Body of pancreas (tissue), 4 donors: ENCODE measurements at regions not wholly inside any gene's neighbourhood (a gene's known extent, or its start where the extent isn't known, plus 50 kb on each side); places are given as distances from the start of the nearest gene placed in this dataset.

Source experiments
- POLR2A ChIP-seq, 3 donors: fragments of 450-650 bp; IDR thresholded peaks; one replicate each; pipeline ENCODE4 v1.6.1; 2016; ENCODE audit warnings: antibody characterized with exemption in 3 of 3, mild to moderate bottlenecking in 2 of 3
- TF ChIP-seq, protein P1 (sequence below), 7 experiments: fragments of 450-650 bp in 4 of 7; fragments of 200-600 bp in 3 of 7; sonication (generic) in 3 of 7; IDR thresholded peaks; one replicate each; pipeline ENCODE4 v1.5.1; 2016 to 2019; ENCODE audit warnings: antibody characterized with exemption in 7 of 7

GRCh38 chr6:163823577-163823976 is 409.1 kb downstream of the QKI start:
- no peak for TF ChIP-seq POLR2A (IDR thresholded peaks at IDR 0.05)
- TF ChIP-seq, protein P1, sequence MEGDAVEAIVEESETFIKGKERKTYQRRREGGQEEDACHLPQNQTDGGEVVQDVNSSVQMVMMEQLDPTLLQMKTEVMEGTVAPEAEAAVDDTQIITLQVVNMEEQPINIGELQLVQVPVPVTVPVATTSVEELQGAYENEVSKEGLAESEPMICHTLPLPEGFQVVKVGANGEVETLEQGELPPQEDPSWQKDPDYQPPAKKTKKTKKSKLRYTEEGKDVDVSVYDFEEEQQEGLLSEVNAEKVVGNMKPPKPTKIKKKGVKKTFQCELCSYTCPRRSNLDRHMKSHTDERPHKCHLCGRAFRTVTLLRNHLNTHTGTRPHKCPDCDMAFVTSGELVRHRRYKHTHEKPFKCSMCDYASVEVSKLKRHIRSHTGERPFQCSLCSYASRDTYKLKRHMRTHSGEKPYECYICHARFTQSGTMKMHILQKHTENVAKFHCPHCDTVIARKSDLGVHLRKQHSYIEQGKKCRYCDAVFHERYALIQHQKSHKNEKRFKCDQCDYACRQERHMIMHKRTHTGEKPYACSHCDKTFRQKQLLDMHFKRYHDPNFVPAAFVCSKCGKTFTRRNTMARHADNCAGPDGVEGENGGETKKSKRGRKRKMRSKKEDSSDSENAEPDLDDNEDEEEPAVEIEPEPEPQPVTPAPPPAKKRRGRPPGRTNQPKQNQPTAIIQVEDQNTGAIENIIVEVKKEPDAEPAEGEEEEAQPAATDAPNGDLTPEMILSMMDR (IDR thresholded peaks at IDR 0.05): no peak
